Panc1 (cell line): ENCODE measurements at regions not wholly inside any gene's neighbourhood (a gene's known extent, or its start where the extent isn't known, plus 50 kb on each side); places are given as distances from the start of the nearest gene placed in this dataset.

Experiments
- CTCF ChIP-seq: fragments of 450-650 bp; IDR thresholded peaks from 2 replicates; pipeline ENCODE4 v1.5.1; 2017; ENCODE audit warnings: mild to moderate bottlenecking
- POLR2AphosphoS5 ChIP-seq: IDR thresholded peaks from 2 replicates; pipeline ENCODE4 v1.6.1; 2012; ENCODE audit warnings: mild to moderate bottlenecking, low read depth, low read length, moderate library complexity

GRCh38 chr1:187275346-187275745 lies 446.6 kb downstream of the PLA2G4A start:
- no peak for TF ChIP-seq CTCF
- TF ChIP-seq POLR2AphosphoS5: no peak
